ENCODE measurements at regions not wholly inside any gene's neighbourhood (a gene's known extent, or its start where the extent isn't known, plus 50 kb on each side); places are given as distances from the start of the nearest gene placed in this dataset.

- TF ChIP-seq EZH2 (IDR thresholded peaks at IDR 0.05; ENCODE audit: borderline replicate concordance, low read depth, low read length, poor library complexity, severe bottlenecking) (no peak), CTCF (conservative IDR thresholded peaks at IDR 0.05; ENCODE audit: low read depth, low read length) (no peak)
Measured at GRCh38 chr4:66501997-66502396, 831.7 kb upstream of the EPHA5 start.
